ENCODE measurements at regions not wholly inside any gene's neighbourhood (a gene's known extent, or its start where the extent isn't known, plus 50 kb on each side); places are given as distances from the start of the nearest gene placed in this dataset.

DNA sequence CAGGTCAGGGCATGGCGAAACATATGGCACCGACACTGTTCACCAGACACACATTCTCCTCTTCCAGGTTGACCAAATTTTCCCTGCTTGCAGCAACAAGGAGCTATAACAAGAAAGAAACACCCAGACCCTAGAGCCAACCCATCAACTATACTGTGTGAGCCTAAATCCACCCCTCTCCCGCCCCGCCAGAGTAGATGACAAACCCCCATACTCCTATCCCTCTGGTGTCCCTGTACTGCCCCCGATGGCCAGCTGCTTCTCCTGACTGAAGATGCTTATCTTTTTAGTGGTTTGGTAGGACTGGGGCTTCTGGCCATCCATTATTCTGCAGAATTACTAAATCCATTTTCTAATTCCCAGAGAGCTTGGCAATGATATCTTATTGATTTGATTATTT lies 70.1 kb upstream of the EEPD1 start:
- TF ChIP-seq, protein P1, sequence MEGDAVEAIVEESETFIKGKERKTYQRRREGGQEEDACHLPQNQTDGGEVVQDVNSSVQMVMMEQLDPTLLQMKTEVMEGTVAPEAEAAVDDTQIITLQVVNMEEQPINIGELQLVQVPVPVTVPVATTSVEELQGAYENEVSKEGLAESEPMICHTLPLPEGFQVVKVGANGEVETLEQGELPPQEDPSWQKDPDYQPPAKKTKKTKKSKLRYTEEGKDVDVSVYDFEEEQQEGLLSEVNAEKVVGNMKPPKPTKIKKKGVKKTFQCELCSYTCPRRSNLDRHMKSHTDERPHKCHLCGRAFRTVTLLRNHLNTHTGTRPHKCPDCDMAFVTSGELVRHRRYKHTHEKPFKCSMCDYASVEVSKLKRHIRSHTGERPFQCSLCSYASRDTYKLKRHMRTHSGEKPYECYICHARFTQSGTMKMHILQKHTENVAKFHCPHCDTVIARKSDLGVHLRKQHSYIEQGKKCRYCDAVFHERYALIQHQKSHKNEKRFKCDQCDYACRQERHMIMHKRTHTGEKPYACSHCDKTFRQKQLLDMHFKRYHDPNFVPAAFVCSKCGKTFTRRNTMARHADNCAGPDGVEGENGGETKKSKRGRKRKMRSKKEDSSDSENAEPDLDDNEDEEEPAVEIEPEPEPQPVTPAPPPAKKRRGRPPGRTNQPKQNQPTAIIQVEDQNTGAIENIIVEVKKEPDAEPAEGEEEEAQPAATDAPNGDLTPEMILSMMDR (IDR thresholded peaks at IDR 0.05): no peak
- no peak for TF ChIP-seq POLR2A (IDR thresholded peaks at IDR 0.05)
